K562 (cell line): ENCODE measurements at regions not wholly inside any gene's neighbourhood (a gene's known extent, or its start where the extent isn't known, plus 50 kb on each side); places are given as distances from the start of the nearest gene placed in this dataset.

ENCODE experiments used
- AFF1 ChIP-seq, 2 experiments: fragments of 450-650 bp; IDR thresholded peaks; 2 replicates each; pipeline ENCODE4 v1.6.1; 2018; ENCODE audit warnings: mild to moderate bottlenecking in 2 of 2, low read depth in 1 of 2; ENCODE audit not compliant: partially characterized antibody in 2 of 2
- COPS2 ChIP-seq: fragments of 450-650 bp; conservative IDR thresholded peaks from 2 replicates; pipeline ENCODE4 v1.6.1; 2016; ENCODE audit warnings: mild to moderate bottlenecking, moderate library complexity
- ERF ChIP-seq: fragments of 450-650 bp; formaldehyde crosslinking; IDR thresholded peaks from 2 replicates; pipeline ENCODE4 v1.4.0; 2020; ENCODE audit warnings: mild to moderate bottlenecking, mixed read lengths
- FOS ChIP-seq: IDR thresholded peaks from 3 replicates; pipeline ENCODE4 v1.6.1; 2011; ENCODE audit not compliant: insufficient read length; ENCODE audit errors: extremely low read depth
- GABPB1 ChIP-seq: sonication (generic); formaldehyde crosslinking; IDR thresholded peaks from 2 replicates; pipeline ENCODE4 v1.8.0; 2022; ENCODE audit warnings: mild to moderate bottlenecking, missing genetic modification reagents
- GMEB1 ChIP-seq: fragments of 250-450 bp; sonication (Bioruptor Pico); IDR thresholded peaks from 2 replicates; pipeline ENCODE4 v1.4.0; 2020; ENCODE audit warnings: mild to moderate bottlenecking
- RBM14 ChIP-seq: fragments of 200-400 bp; formaldehyde crosslinking; IDR thresholded peaks from 2 replicates; pipeline ENCODE4 v1.6.1; 2018; ENCODE audit warnings: low read depth, mild to moderate bottlenecking, low read length, moderate library complexity, borderline replicate concordance; ENCODE audit not compliant: insufficient read depth
- TCF7 ChIP-seq: sonication (generic); IDR thresholded peaks from 2 replicates; pipeline ENCODE4 v1.6.1; 2016; ENCODE audit warnings: antibody characterized with exemption, borderline replicate concordance
- ZKSCAN3 ChIP-seq: fragments of 250-450 bp; sonication (Bioruptor Pico); IDR thresholded peaks from 2 replicates; pipeline ENCODE4 v1.4.0; 2020
- ZNF140 ChIP-seq: fragments of 250-450 bp; sonication (Bioruptor Pico); IDR thresholded peaks from 2 replicates; pipeline ENCODE4 v1.8.0; 2021; ENCODE audit warnings: moderate library complexity, mild to moderate bottlenecking, inconsistent platforms
- ZNF586 ChIP-seq: fragments of 450-650 bp; formaldehyde crosslinking; conservative IDR thresholded peaks from 2 replicates; pipeline ENCODE4 v1.4.0; 2020; ENCODE audit warnings: mild to moderate bottlenecking, moderate library complexity
- ZNF696 ChIP-seq: fragments of 250-450 bp; sonication (Bioruptor Pico); conservative IDR thresholded peaks from 2 replicates; pipeline ENCODE4 v1.4.0; 2020; ENCODE audit warnings: mild to moderate bottlenecking, moderate library complexity
- ZNF717 ChIP-seq: fragments of 250-450 bp; sonication (Bioruptor Pico); IDR thresholded peaks from 2 replicates; pipeline ENCODE4 v1.5.0; 2021
- TF ChIP-seq, protein P1 (sequence below): sonication (generic); IDR thresholded peaks from 2 replicates; pipeline ENCODE4 v1.6.1; 2016

GRCh38 chr3:167941234-167941995 is 154.3 kb downstream of the GOLIM4 start (continued):
- peak; percentile 50; the same call in 1 of the 2 replicates for TF ChIP-seq GABPB1
- TF ChIP-seq, protein P1, sequence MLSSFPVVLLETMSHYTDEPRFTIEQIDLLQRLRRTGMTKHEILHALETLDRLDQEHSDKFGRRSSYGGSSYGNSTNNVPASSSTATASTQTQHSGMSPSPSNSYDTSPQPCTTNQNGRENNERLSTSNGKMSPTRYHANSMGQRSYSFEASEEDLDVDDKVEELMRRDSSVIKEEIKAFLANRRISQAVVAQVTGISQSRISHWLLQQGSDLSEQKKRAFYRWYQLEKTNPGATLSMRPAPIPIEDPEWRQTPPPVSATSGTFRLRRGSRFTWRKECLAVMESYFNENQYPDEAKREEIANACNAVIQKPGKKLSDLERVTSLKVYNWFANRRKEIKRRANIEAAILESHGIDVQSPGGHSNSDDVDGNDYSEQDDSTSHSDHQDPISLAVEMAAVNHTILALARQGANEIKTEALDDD: peak; percentile 59
- no peak for TF ChIP-seq FOS
- TF ChIP-seq ZNF717: no peak
- TF ChIP-seq GMEB1 (CRISPR knock-in tag): no peak
- TF ChIP-seq ZNF586 (CRISPR knock-in tag): no peak
- no peak for TF ChIP-seq AFF1 (IDR thresholded peaks at IDR 0.05; ENCODE audit: low read depth in 1 of 2, partially characterized antibody in 2 of 2)
- TF ChIP-seq ZKSCAN3: no peak
- no peak for TF ChIP-seq TCF7
- TF ChIP-seq RBM14: no peak
- TF ChIP-seq ZNF696 (CRISPR knock-in tag): no peak
- no peak for TF ChIP-seq COPS2
- TF ChIP-seq ZNF140 (CRISPR knock-in tag): no peak
- TF ChIP-seq ERF (CRISPR knock-in tag): peak; percentile 78
